Fibroblast of skin of scalp (primary cell): ENCODE measurements at regions not wholly inside any gene's neighbourhood (a gene's known extent, or its start where the extent isn't known, plus 50 kb on each side); places are given as distances from the start of the nearest gene placed in this dataset.
"Not testable (repeated sequence)": the region's sequence is repeated elsewhere in the genome, so short reads cannot be mapped to it uniquely, and the experiment has no call there.

Source experiments
- DNase-seq: peaks from one replicate; pipeline ENCODE4 v3.0.0-alpha.2; 2013

DNA sequence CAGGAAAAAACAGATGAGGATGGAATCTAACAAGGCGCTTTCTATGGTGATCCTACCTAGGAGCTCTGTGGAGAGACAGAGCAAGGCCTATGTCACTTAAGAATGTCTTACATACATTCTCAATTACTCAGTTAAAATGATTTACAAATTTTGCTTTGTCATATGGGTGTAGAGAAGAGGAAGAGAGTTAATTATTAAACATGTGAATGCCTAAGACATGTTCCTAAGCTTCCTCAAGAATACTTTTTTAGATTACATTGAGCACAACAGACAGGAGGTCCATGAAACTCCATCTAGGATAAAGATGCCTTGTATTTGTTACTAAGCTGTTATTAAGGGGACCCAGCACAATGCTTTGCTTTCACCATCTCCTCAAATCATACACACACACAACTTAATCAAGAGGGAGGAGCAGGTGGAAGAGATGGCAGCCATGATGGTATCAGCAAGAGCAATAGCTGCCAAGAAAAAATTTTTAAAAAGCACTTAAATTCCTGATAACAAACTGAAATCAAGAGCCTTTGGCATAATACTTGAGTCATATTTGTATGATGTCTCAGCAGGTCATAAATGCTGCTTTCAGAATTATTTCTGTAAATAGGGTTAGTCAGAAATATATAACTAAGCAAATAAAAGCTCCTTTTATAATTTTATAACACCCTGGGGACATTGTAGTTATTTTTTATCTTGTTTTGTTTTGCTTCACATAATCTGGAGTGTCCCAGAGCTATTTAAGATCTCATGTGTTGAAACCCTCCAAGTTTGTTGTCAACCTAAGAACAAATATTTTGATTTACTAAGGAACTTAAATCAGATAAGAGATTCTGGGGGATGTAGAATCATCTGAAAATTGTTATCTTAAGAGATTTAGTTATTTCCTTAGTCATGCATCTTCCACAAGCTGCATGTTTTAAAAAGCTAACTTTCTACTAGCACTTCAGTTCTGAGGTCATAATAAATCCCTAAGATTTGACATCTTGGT, 70.0 kb upstream of the CD2AP start:
- no peak for DNase-seq

DNA sequence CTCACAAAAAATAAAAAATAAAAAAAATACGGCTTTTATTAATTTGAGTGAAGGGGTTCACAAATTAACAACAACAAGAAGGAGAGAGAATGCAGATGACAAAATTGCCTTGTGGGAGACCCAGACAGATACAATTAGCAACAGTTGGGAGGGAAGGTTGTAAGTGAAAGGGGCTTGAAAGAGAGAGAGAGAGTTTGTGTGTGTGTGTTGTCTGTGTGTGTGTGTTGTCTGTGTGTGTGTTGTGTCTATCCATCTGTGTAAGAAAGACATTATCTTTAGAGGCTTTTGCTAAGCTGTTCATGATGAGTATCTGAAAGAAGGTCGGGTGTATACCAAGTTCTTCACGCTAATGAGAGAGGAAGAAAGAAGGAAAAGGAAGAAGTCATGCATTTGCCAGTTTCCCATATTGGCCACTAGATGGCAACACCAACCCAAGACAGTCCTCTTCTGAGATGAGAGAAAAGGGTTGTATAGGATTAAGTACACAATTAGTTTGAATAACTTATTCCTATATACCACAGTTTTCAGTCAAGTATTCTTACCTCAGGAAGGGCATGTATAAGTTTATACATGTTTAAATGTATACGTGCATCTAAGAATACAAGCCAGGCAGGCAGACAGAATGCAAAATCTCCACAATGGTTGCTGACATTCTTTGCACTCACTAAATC, 63.7 kb upstream of the CD2AP start:
- DNase-seq = peak; percentile 71

DNA sequence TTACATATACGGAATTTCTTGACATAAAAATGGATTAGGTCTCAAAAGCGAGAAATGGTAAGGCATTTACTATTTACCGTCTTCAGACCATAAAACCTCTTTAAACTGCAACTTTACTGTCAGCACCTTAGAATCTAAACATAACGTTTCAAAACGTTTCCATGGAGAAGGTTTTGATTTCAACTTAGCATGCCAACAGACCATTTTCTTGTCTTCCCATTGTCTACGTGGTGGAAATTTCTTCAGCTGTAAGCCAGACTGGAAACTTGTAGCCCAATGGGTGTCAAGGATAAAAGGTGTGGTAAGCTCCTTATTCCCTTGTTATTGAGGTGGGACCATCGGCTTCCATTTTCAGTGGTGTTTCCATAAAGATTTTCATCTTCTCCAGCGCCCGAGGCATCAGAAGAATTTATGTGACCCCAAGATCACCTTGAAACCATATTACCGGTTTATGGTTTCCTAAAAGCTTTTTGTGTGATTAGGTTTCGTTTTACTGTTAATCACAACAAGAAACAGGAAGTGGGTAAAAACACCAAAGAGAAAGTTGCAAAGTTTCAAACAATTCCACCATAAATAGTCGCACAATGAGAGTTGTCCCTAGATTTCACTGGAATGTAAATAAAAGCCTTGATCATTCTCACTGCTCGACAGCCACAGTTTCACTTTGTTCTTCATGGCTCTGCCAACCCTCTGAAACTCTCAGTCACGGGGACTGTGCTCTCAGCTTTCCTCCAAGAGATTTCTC, 63.0 kb upstream of the CD2AP start:
- DNase-seq = peak; percentile 23

DNA sequence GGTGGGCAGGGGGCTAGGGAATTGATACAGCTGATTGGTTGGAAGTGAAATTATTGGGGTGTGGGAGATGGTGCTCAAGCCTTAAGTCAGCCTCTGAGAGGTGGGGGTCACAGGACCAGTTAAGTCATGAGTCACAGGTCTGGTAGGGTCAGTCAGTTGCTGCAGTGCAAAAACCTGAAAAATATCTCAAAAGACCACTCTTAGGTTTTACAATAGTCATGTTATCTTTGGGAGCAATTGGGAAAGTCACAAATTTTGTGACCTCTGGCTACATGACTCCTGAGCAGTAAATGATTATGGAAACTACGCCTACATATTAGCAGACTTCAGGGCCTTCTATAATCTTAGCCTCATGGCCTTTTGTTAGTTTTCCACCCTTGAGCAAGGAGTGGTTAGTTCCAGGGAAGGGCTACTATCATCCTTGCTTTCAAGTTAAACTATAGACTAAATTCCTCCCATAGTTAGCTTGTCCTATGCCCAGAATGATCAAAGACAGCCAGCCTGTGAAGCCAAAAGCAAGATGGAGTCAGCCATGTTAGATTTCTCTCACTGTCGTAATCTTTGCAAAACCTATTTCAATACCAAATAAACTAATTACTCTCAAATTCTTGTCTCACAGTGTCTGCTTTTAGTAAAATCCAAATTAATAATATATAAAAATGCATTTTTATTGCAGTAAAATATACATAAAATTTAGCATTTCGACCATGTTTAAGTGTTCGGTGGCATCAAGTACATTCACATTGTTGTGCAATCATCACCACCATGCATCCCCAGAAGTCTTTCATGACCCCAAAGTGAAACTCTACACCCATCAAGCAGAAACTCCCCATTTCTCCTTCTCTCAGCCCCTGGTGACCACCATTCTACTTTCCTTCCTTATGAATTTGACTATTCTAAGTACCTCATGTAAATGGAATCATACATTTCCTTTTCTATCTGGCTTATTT, 60.9 kb upstream of the CD2AP start:
- no peak for DNase-seq

GRCh38 chr6:47419621-47420020, 58.0 kb upstream of the CD2AP start:
- DNase-seq = no peak

DNA sequence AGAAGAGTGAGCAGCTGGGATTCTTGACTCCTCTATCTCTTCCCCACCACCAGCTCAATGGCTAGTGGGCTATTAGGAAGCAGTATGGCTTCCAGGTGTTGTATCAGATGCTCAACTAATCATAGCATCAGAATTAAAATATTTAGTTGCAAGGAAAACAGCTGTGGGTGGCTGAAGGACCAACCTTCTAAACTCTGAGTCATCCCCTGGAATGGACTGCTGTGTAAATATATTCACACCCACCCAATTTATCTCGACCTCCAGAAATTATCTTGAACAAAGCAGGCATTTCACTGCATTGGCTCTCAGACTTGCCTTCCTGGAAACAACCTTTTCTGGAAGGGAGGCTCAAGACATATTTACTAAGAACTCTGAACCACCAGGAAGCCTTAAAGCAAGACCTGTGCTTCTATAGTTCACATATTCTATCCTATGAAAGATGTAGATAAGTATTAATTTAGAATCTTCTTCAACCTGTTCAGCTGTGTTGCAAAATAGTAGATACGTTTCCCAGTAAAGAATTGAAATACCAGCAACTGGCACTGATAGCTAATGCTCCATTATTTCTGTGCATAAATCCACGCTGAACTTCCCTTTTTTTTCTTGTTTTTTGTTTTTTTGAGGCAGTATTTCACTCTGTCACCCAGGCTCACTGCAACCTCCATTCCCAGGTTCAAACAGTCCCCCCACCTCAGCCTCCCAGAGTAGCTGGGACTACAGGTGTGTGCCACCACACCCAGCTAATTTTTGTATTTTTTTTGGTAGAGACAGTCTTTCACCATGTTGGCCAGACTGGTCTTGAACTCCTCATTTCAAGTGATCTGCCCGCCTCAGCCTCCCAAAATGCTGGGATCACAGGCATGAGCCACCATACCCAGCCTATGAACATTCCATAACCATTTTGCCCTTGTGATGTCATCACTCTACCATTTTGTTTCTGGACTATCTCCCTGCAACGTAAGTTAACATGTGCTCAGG, 56.9 kb upstream of the CD2AP start:
- no peak for DNase-seq

DNA sequence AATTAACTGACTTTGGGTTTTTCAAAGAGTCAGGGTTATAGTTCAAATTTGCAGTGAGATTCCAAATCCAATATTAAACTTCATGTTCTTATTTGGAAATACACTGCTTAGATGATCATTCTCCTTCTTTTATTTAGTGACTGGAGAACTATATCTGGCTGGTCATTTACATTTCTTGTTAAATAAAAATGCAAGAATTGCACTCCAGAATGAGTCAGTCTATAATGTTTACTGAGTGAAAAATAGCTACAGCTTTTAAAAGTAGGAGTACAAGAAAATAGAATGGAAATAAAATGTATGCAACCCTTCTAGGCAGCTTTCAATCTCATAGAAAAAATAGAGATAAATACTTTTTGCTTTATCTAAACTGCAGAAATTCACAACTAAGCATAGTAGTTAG, 54.5 kb upstream of the CD2AP start:
- no peak for DNase-seq

DNA sequence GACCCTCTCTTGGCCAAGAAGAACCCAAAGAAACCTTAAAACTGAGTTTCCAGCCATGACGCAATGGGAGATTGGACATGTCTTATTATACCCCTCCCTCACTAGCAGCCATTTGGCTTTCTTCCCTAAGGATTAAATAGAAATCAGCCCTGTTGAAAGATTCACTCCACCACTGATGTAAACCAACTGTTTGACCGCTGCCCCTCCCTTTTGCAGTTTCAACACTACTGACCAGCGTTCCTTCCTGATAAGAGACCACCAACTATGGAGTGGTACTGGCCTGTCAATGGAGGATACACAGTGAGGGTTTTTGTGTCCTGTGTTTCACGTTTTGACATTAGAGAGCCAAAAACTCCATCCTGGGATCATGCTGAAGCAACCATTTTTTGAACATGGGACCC, 53.2 kb upstream of the CD2AP start:
- no peak for DNase-seq

DNA sequence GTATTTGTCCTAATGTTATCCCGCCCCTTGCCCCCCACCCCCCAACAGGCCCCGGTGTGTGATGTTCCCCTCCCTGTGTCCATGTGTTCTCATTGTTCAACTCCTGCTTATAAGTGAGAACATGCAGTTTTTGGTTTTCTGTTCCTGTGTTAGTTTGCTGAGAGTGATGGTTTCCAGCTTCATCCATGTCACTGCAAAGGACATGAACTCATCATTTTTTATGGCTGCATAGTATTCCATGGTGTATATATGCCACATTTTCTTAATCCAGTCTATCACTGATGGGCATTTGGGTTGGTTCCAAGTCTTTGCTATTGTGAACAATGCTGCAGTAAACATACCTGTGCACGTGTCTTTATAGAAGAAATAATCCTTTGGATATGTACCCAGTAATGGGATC, 51.9 kb upstream of the CD2AP start:
- not testable (repeated sequence) for DNase-seq

- no peak for DNase-seq
Observed at GRCh38 chr6:47426524-47427302, 50.9 kb upstream of the CD2AP start.

DNA sequence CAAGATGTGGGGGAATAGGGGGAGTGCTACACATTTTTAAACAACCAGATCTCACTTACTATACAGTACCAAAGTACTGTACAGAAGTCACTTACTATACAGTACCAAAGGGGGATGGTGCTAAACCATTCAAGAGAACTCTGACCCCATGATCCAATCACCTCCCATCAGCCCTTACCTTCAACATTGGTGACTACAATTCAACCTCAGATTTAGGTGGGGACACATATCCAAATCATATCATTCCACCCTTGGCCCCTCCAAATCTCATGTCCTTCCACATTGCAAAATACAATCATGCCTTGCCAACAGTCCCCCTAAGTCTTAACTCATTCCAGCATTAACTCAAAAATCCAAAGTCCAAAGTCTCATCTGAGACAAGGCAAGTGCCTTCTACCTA, 49.9 kb upstream of the CD2AP start:
- DNase-seq = no peak
